HL-60 (cell line): ENCODE measurements at regions not wholly inside any gene's neighbourhood (a gene's known extent, or its start where the extent isn't known, plus 50 kb on each side); places are given as distances from the start of the nearest gene placed in this dataset.

Source experiments
- DNase-seq, 2 experiments: peaks; one replicate each; pipeline ENCODE4 v3.0.0-alpha.2; 2010 to 2020; ENCODE audit warnings: low read depth in 1 of 2, low spot score in 1 of 2
- H3K27ac ChIP-seq: fragments of 250-450 bp; sonication (Bioruptor Pico); replicated peaks from 2 replicates; pipeline ENCODE4 v1.5.1; 2020; ENCODE audit warnings: mild to moderate bottlenecking, moderate library complexity
- H3K27me3 ChIP-seq: fragments of 250-450 bp; sonication (Bioruptor Pico); 2 replicates; pipeline ENCODE4 v1.5.1; 2021; ENCODE audit warnings: mild to moderate bottlenecking, moderate library complexity; ENCODE audit not compliant: insufficient read depth, poor library complexity, severe bottlenecking
- H3K4me3 ChIP-seq: replicated peaks from 2 replicates; pipeline ENCODE4 v1.5.1; 2011; ENCODE audit warnings: mild to moderate bottlenecking, control low read depth, low read length; ENCODE audit not compliant: insufficient read depth
- GABPA ChIP-seq: IDR thresholded peaks from 2 replicates; pipeline ENCODE4 v1.6.1; 2012; ENCODE audit warnings: low read depth
- POLR2AphosphoS5 ChIP-seq: IDR thresholded peaks from 2 replicates; pipeline ENCODE4 v1.6.1; 2012; ENCODE audit warnings: low read depth
- SPI1 ChIP-seq: IDR thresholded peaks from 2 replicates; pipeline ENCODE4 v1.6.1; 2012; ENCODE audit warnings: low read depth, mild to moderate bottlenecking, borderline replicate concordance
- TF ChIP-seq, protein P1 (sequence below): IDR thresholded peaks from one replicate; pipeline ENCODE4 v1.5.1; 2011; ENCODE audit warnings: low read length, control low read depth, inconsistent platforms; ENCODE audit not compliant: insufficient read depth
- TF ChIP-seq, protein P2 (sequence below): IDR thresholded peaks from 2 replicates; pipeline ENCODE4 v1.6.1; 2012; ENCODE audit warnings: low read depth; ENCODE audit not compliant: insufficient replicate concordance

DNA sequence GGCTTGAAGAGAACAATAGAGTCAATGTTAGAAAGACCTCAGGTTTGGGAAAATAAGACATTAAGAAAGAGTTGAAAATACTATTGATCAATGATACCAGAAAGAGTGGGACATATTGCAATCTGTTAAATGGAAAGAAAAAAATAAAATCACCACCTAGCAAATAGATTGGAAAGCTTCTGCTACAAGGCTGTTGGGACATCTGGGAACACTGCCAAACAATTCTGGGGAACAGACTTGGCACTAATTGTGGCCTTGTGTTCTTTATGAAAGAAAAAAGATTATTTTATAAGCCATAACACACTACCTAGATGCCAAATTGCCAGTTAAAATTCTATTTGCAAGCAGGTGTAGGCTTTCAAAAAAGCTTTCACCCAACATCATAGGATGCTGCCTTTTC lies 137.8 kb downstream of the TSEN15 start:
- Histone ChIP-seq H3K27me3 (peaks cover 6% of the 10 kb centered on the region), H3K27ac (no peak overlapping the region), H3K4me3 (no peak overlapping the region)
- TF ChIP-seq, protein P1, sequence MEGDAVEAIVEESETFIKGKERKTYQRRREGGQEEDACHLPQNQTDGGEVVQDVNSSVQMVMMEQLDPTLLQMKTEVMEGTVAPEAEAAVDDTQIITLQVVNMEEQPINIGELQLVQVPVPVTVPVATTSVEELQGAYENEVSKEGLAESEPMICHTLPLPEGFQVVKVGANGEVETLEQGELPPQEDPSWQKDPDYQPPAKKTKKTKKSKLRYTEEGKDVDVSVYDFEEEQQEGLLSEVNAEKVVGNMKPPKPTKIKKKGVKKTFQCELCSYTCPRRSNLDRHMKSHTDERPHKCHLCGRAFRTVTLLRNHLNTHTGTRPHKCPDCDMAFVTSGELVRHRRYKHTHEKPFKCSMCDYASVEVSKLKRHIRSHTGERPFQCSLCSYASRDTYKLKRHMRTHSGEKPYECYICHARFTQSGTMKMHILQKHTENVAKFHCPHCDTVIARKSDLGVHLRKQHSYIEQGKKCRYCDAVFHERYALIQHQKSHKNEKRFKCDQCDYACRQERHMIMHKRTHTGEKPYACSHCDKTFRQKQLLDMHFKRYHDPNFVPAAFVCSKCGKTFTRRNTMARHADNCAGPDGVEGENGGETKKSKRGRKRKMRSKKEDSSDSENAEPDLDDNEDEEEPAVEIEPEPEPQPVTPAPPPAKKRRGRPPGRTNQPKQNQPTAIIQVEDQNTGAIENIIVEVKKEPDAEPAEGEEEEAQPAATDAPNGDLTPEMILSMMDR = no peak
- TF ChIP-seq GABPA (no peak), SPI1 (no peak), POLR2AphosphoS5 (no peak)
- TF ChIP-seq, protein P2, sequence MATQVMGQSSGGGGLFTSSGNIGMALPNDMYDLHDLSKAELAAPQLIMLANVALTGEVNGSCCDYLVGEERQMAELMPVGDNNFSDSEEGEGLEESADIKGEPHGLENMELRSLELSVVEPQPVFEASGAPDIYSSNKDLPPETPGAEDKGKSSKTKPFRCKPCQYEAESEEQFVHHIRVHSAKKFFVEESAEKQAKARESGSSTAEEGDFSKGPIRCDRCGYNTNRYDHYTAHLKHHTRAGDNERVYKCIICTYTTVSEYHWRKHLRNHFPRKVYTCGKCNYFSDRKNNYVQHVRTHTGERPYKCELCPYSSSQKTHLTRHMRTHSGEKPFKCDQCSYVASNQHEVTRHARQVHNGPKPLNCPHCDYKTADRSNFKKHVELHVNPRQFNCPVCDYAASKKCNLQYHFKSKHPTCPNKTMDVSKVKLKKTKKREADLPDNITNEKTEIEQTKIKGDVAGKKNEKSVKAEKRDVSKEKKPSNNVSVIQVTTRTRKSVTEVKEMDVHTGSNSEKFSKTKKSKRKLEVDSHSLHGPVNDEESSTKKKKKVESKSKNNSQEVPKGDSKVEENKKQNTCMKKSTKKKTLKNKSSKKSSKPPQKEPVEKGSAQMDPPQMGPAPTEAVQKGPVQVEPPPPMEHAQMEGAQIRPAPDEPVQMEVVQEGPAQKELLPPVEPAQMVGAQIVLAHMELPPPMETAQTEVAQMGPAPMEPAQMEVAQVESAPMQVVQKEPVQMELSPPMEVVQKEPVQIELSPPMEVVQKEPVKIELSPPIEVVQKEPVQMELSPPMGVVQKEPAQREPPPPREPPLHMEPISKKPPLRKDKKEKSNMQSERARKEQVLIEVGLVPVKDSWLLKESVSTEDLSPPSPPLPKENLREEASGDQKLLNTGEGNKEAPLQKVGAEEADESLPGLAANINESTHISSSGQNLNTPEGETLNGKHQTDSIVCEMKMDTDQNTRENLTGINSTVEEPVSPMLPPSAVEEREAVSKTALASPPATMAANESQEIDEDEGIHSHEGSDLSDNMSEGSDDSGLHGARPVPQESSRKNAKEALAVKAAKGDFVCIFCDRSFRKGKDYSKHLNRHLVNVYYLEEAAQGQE = no peak
- DNase-seq = no peak

DNA sequence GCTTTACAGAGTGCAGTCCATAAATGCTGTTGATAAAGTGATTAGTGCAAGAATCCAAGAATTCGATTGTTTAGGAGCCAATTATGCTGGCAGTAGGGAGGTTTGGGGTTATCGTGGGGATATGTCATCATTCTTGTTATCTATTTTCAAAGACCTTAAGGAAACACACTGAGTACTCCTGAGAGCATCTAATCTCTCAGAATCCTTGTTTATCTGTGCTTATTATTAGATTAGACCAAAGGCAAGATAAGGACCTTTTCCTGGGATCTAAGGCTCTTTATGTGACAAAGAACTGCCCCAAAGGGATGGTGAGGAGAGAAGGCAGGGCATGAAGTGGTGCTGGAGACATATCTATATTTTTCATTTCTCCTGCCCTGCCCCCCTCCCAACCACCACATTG lies 139.1 kb downstream of the TSEN15 start:
- no peak for TF ChIP-seq SPI1
- TF ChIP-seq GABPA = no peak
- TF ChIP-seq, protein P1 = no peak
- TF ChIP-seq, protein P2 = no peak
- TF ChIP-seq POLR2AphosphoS5 = no peak
- no peak for DNase-seq
- H3K4me3 ChIP-seq = no peak overlapping the region
- H3K27ac ChIP-seq = no peak overlapping the region
- peaks cover 6% of the 10 kb centered on the region for H3K27me3 ChIP-seq

DNA sequence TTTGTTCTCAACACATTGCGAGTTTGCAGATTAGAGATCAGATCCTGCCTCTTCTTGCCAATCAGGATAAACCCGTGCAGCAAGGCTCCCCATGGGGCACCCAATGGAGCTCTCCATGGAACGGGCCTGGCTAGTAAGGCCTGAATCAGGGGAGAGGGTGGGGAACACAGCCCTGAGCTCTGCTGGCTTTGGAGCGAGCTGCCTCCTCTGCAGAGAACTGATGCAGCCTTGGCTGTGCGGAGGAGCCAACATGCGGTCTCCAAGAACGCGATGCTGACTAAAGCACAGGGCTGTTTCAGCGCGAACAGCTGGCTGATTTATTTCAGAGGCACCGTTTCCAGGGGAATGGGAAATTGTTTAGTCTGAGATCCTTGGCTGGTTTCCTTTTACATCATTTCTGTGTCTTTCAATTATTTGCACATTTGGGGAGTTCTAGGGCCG lies 139.7 kb downstream of the TSEN15 start:
- no peak for DNase-seq

More for the DNA sequence above, 139.7 kb downstream of the TSEN15 start:
- TF ChIP-seq SPI1 = no peak
- TF ChIP-seq, protein P2 = no peak
- no peak for TF ChIP-seq POLR2AphosphoS5
- TF ChIP-seq GABPA = no peak
- TF ChIP-seq, protein P1 = no peak
- Histone ChIP-seq H3K4me3 (no peak overlapping the region), H3K27ac (no peak overlapping the region), H3K27me3 (peaks cover 6% of the 10 kb centered on the region)
